ENCODE measurements at regions not wholly inside any gene's neighbourhood (a gene's known extent, or its start where the extent isn't known, plus 50 kb on each side); places are given as distances from the start of the nearest gene placed in this dataset.
"Not testable (repeated sequence)": the region's sequence is repeated elsewhere in the genome, so short reads cannot be mapped to it uniquely, and the experiment has no call there.

GRCh38 chr10:28354511-28354910 is 51.6 kb upstream of the MPP7 start:
- DNase-seq (ENCODE audit: low read depth in 4 of 4, low spot score in 2 of 4), result no peak

- DNase-seq (ENCODE audit: low read depth in 4 of 4, low spot score in 2 of 4), result no peak
Observed at GRCh38 chr10:28355376-28355775, 52.5 kb upstream of the MPP7 start.

- DNase-seq (ENCODE audit: low read depth in 4 of 4, low spot score in 2 of 4), result no peak
Observed at GRCh38 chr10:28359334-28359733, 56.5 kb upstream of the MPP7 start.

- DNase-seq (ENCODE audit: low read depth in 4 of 4, low spot score in 2 of 4), result no peak
Observed at GRCh38 chr10:28360175-28360574, 57.3 kb upstream of the MPP7 start.

- DNase-seq (ENCODE audit: low read depth in 4 of 4, low spot score in 2 of 4), result no peak
Observed at GRCh38 chr10:28363376-28363775, 60.5 kb upstream of the MPP7 start.

- no peak for DNase-seq (ENCODE audit: low read depth in 4 of 4, low spot score in 2 of 4)
Observed at GRCh38 chr10:28365840-28366239, 63.0 kb upstream of the MPP7 start.

- DNase-seq (ENCODE audit: low read depth in 4 of 4, low spot score in 2 of 4), result no peak
Observed at GRCh38 chr10:28366994-28367393, 64.1 kb upstream of the MPP7 start.

- DNase-seq (ENCODE audit: low read depth in 4 of 4, low spot score in 2 of 4), result no peak
Observed at GRCh38 chr10:28367413-28367812, 64.5 kb upstream of the MPP7 start.

GRCh38 chr10:28367929-28368484 is 65.1 kb upstream of the MPP7 start:
- no peak for DNase-seq (ENCODE audit: low read depth in 4 of 4, low spot score in 2 of 4)

GRCh38 chr10:28370107-28370835 is 67.4 kb upstream of the MPP7 start:
- DNase-seq (ENCODE audit: low read depth in 4 of 4, low spot score in 2 of 4), result no peak

GRCh38 chr10:28371638-28372037 is 68.8 kb upstream of the MPP7 start:
- not testable (repeated sequence) for DNase-seq (ENCODE audit: low read depth in 4 of 4, low spot score in 2 of 4)

GRCh38 chr10:28374036-28374435 is 71.2 kb upstream of the MPP7 start:
- DNase-seq (ENCODE audit: low read depth in 4 of 4, low spot score in 2 of 4), result no peak

GRCh38 chr10:28375399-28376354 is 72.8 kb upstream of the MPP7 start:
- DNase-seq (ENCODE audit: low read depth in 4 of 4, low spot score in 2 of 4), result no peak

- no peak for DNase-seq (ENCODE audit: low read depth in 4 of 4, low spot score in 2 of 4)
Observed at GRCh38 chr10:28378986-28379585, 76.2 kb upstream of the MPP7 start.

GRCh38 chr10:28381466-28381865 is 78.6 kb upstream of the MPP7 start:
- no peak for DNase-seq (ENCODE audit: low read depth in 4 of 4, low spot score in 2 of 4)

- peak; percentile 48 to 83 (median 62) for DNase-seq (ENCODE audit: low read depth in 4 of 4, low spot score in 2 of 4)
Observed at GRCh38 chr10:28381903-28382347, 79.1 kb upstream of the MPP7 start.

- no peak for DNase-seq (ENCODE audit: low read depth in 4 of 4, low spot score in 2 of 4)
Observed at GRCh38 chr10:28382525-28383269, 79.8 kb upstream of the MPP7 start.

- no peak for DNase-seq (ENCODE audit: low read depth in 4 of 4, low spot score in 2 of 4)
Observed at GRCh38 chr10:28384557-28384956, 81.7 kb upstream of the MPP7 start.

- DNase-seq (ENCODE audit: low read depth in 4 of 4, low spot score in 2 of 4), result no peak
Observed at GRCh38 chr10:28385748-28386502, 83.1 kb upstream of the MPP7 start.

- no peak for DNase-seq (ENCODE audit: low read depth in 4 of 4, low spot score in 2 of 4)
Observed at GRCh38 chr10:28386503-28386868, 83.6 kb upstream of the MPP7 start.

Measured in left renal cortex interstitium (tissue), 4 donors.